Erythroblast (primary cell): ENCODE measurements at regions not wholly inside any gene's neighbourhood (a gene's known extent, or its start where the extent isn't known, plus 50 kb on each side); places are given as distances from the start of the nearest gene placed in this dataset.

Source experiments
- GATA1 ChIP-seq: IDR thresholded peaks from 2 replicates; pipeline ENCODE4 v1.6.1; 2011; ENCODE audit warnings: low read depth, mild to moderate bottlenecking, control low read depth, low read length, moderate library complexity
- POLR2A ChIP-seq: IDR thresholded peaks from 2 replicates; pipeline ENCODE4 v1.6.1; 2011; ENCODE audit warnings: mild to moderate bottlenecking, low read length

GRCh38 chr3:94779699-94780098 lies 716.8 kb downstream of the NSUN3 start:
- TF ChIP-seq POLR2A (no peak), GATA1 (no peak)
